HG03103 (cell line): ENCODE measurements at regions not wholly inside any gene's neighbourhood (a gene's known extent, or its start where the extent isn't known, plus 50 kb on each side); places are given as distances from the start of the nearest gene placed in this dataset.
"Not testable (repeated sequence)": the region's sequence is repeated elsewhere in the genome, so short reads cannot be mapped to it uniquely, and the experiment has no call there.

ENCODE experiments used
- ATAC-seq: cut with Tn5 transposase; IDR thresholded peaks from one replicate; pipeline ENCODE4 v1.9.1; 2021; ENCODE audit warnings: low read depth; ENCODE audit not compliant: unreplicated experiment

DNA sequence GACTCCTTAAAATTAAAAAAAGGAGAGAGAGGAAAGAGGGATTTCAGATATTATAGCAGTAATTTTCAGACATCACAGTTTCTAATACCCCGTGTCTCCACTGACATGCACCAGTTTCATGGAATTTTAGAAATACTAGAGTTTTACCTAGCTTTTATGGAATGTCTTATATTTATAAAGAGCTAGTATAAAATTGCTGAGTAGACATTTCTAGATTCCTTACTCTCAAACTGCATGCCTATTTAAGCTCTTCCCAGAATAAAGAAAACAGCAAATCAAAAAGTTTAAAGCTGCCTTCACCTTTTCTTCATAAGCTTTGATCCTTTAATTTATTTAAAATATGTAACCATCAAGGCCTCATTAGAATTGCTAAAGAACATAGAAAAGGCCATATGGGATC, 247.4 kb upstream of the IL12A start:
- ATAC-seq = no peak

DNA sequence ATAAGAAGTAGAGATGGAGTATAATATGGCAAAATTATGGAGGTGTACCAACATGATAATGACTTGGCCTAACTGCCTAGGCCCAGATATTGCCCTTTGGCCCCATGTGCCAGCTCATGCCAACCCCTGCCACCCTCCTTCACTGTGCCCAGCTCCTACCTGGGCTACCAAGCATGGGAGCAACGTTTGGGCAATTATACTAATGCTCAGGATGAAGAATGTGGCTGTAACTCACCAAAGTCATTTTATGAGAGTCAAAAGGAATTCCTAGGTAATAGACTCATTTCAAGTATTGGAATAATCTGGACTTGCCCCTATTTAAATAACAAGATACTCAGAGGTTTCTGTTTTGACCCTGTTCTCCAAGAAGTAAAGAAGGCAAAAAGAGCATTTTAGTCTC, 240.2 kb upstream of the IL12A start:
- ATAC-seq = no peak

DNA sequence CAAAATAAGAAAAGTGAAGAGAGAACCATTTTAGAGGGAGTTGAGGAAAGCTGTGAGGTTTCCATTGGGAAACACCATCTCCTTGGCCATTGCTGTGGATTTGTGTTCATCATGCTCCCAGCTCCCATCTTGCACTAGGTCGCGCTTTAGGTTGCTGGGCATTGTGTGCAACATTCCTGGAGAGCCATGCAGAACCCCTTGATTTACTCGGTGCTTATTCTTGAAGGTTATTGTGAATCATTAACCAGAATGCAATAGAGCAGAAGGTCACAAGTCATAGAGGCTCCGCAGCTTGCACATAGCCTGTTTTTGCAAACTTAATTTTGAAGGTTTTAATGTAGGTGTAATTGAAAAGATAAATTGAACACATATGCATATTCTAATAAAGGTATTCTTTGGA, 239.2 kb upstream of the IL12A start:
- no peak for ATAC-seq

DNA sequence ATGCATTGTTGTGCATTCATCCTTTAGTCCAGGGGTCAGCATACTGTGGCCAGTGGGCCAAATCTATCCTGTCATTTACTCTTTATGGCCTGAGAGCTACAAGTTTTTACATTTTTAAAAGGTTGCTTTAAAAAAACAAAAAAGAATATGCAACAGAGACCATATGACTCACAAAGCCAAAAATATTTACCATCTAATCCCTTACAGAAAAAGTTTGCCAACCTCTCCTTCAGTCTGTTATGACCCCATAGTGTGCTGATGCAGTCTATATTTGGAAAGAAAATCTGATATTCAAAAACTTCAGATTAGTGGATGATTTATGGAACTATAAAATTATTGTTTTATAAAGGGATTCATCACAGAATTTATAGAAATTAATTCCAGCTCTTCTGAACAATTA, 237.5 kb upstream of the IL12A start:
- ATAC-seq = no peak

DNA sequence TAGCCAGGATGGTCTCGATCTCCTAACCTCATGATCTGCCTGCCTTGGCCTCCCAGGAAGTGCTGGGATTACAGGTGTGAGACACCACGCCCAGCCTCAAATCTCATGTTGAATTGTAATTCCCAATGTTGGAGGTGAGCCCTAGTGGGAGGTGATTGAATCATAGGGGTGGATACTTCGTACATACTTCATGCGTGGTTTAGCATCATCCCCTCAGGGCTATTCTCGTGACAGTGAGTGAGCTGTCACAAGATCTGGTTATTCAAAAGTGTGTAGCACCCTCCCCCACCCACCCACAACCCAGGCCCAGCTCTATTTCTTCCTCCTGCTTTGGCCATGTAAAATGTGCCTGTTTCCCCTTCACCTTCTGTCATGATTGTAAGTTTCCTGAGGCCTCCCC, 236.9 kb upstream of the IL12A start:
- ATAC-seq = no peak

DNA sequence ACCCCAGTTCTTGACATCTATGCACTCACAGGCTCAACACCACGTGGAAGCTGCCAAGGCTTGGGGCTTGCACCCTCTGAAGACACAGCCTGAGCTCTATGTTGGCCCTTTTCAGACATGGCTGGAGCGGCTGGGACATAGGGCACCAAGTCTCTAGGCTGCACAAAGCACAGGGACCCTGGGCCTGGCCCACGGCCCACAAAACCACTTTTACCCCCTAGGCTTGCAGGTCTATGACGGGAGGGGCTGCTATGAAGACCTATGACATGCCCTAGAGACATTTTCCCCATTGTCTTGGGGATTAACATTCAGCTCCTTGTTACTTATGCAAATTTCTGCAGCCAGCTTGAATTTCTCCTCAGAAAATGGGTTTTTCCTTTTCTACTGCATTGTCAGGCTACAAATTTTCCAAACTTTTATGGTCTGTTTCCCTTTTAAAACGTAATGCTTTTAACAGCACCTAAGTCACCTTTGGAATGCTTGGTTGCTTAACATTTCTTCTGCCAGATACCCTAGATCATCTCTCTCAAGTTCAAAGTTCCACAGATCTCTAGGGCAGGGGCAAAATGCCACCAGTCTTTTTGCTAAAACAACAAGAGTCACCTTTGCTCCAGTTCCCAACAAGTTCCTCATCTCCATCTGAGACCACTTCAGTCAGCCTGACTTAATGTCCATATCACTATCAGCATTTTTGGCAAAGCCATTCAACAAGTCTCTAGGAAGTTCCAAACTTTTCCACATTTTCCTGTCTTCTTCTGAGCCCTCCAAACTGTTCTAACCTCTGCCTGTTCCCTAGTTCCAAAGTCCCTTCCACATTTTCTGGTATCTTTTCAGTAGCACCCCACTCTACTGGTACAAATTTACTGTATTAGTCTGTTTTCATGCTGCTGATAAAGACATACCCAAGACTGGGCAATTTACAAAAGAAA, 232.1 kb upstream of the IL12A start:
- not testable (repeated sequence) for ATAC-seq

DNA sequence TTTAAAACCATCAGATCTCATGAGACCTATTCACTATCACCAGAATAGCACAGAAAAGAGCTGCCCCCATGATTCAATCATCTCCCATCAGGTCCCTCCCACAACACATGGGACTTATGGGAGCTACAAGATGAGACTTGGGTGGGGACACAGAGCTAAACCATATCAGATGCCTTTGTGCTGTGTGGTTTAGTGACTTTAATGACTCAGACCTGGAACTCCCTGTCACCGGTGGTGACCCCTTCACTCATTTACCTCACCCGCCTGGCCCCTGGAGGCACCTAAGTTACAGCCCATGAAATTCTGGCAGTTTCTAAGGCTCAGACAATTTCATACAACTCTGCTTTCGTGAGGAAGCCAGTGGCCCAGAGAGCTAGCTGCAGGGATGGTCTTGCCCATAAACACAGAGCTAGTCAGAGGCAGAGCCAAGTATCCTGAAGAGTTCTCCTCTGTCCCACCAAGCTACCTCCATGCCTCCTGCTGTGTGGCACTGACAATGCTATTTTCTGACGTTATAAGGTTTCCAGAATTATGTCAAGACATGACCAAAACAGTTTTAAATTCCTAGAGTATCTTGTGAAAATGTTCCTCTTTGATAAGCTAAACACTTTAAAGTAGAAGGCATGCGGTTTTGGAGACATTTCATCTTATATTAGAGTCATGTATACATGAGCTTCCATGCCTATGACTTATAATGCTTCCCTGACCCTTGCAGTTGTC, 231.1 kb upstream of the IL12A start:
- ATAC-seq = no peak

DNA sequence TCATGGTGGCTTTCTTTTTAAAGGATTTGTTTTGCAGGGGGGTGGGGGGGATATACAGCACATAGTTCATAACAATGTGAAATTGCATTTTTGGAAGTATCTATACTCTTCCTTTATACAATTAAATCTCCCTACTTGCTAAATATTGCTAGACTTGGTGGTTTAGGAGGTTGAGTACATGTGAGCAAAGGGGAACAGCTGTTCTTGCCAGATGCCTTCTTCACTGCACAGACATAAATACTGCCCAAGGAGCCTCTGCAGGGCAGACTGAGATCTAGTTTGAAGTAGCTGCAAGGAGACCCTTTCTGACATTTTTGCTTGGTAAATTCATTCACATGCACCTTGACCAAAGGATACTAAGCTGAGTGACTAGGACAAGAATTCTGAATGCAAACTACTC, 228.6 kb upstream of the IL12A start:
- no peak for ATAC-seq

DNA sequence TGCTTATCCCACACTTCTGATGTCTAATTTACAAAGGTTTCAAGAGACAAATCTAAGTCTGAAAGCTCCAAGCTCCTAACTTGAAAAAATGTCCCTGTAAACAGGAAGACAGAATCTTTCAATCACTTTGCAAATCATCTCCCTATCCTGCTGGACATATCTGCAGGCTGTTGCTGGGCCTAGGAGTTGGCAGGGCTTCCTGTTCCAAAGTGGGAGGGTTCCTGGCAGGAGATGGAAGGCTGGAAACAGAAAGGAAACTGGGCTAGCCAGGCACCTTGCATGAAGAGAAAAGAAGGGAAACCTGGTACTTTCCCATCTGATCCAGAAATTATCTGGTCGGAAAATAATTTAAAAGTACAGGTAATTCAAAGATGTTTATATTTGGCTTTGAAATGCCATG, 227.3 kb upstream of the IL12A start:
- ATAC-seq = no peak

DNA sequence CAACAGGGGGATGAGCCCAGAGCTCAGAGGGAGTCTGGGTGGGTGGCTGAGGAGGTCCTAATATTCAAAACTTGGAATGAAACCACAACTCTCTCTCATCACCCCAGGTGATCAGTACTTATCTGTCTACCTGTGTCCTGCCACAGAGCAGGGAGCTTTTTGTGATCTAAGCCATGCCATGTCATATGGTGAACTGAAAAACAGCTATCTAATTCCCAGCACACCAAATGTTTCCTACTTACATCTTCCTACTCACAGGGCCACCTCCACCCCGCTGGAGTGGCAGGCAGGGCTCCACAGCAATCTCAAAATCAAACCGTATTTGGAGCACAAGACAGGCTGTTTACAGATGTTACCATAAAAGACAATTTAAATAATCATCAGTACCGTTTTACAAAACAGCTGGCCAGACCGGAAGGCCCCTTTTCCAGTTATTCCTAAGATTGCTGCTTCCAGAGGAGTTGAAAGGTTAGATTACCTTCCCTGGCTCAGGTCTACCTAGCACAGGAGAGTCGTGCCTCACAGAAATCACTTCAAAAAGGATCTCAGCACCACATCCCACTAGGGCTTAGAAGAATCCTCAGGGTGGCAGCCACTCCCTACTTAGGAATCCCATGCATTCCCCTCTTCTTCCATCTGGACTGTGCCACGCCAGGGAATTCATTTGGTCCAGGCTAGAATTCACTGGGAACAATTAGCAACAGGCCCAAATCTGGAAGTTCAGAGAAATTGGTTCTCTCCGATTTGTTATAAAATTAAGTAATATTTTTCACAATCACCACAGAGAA, 226.6 kb upstream of the IL12A start:
- no peak for ATAC-seq

DNA sequence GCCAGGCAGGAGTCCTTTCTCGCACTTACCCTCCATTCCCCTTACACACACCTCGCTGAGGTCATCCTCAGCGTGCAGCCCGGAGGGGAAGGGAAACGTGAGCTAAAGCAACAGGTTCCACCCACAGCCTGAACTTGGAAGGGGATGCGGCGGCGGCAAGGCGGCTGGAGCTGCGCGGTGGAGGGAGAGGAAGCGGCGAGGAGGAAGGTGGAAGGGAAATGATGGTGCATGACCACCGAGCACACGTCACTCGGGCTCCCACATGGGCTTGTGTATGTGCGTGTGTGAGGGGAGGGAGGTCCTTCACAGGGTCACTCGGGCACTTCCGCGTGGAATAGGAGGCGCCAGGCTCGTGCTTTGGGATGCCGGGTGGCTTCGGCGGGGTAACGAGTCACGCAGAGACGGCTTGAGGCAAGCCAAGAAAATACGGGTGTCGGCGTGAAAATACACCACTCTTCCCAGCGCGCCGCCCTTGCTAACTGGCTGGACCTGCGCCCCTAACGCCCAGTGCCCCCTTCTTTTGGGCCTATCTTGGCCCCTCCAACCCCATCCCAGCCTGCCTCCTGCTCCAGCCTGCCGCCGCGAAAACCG, 225.5 kb upstream of the IL12A start:
- ATAC-seq = peak; percentile 33

DNA sequence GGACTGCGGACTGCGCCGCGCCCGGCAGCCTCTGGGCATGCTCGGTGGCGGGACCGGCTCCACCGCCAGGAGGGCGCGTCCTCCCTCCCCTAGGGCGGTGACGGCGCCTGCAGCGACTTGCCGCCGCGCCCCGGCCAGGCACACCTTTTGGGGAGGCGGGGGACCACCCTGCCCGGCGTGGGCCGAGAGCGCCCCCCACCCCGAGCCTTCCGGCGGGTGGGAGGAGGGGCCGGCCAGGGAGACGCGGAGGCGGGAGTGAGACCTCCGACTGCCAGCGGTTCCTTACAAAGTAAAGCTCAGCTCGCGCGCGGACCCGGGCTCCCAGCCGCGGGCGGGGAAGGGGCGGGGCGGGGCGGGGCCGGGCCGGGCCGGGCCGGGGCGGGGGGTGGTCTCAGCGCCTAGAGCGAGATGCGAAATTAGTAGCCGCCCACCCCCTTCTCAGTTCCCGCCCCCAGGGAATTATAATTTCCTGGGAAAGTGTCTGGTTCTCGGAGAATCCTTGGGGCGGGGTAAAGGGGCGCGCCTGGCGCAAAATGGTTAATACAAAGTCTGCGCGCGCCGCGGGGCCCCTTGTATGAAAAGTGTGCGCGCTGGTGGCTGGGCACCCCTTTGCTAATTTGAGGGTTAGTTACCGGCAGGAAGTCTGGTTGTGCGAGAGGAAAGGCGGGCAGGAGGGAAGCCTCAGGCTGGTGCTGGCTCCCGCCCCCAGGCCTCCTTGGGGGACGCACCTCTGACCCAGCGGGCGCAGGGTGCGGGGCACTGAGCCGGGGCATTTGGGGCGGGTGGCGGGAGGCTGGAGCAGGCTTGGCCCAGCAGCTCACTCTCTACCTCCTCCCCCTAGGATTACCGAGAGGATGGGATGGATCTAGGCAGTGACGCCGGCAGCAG, 224.8 kb upstream of the IL12A start:
- ATAC-seq = peak; percentile 65

DNA sequence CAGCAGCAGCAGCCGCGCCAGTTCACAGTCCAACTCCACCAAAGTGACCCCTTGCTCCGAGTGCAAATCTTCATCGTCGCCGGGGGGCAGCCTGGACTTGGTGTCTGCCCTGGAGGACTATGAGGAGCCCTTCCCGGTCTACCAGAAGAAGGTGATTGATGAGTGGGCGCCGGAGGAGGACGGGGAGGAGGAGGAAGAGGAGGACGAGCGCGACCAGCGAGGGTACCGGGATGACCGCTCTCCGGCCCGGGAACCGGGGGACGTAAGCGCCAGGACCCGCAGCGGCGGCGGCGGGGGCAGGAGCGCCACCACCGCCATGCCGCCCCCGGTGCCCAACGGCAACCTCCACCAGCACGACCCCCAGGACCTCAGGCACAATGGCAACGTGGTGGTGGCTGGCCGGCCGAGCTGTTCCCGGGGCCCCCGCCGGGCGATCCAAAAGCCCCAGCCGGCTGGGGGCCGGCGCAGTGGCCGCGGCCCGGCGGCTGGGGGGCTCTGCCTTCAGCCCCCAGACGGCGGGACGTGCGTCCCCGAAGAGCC, 224.1 kb upstream of the IL12A start:
- no peak for ATAC-seq

DNA sequence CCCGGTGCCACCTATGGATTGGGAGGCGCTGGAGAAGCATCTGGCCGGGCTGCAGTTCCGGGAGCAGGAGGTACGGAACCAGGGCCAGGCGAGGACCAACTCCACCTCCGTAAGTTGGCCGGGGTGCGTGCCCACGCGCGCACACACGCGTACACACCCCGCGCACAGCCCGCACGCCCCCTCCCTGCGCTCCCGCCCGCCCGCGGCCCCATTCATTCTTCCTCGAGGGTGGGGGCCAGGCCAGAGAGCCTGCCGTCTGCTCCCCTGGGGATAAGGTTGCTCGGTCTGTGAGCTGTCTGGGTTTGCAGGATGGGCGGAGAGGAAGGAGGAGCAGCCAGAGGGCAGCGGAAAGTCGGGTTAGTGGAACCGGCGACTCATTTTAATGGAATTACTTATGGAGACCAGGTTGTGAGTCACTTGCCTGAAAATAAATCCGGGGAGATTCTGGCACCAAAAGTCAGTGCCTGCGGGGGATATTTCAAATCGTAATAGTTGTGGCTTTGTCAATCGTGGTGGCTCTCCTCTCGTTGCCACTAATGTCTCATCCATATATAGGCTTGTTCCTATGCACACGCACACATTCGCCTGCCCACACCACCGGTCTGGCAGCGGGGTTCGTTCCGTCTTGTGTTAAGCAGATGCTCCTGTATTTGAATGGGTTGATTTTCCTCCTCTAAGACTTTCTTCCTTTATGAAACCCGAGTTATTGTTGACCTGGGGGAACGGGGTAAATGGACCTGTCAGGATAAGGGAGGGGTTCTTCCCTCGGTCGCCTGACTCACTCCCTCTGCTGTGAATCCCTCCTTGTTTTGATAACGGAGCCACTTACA, 223.4 kb upstream of the IL12A start:
- no peak for ATAC-seq

DNA sequence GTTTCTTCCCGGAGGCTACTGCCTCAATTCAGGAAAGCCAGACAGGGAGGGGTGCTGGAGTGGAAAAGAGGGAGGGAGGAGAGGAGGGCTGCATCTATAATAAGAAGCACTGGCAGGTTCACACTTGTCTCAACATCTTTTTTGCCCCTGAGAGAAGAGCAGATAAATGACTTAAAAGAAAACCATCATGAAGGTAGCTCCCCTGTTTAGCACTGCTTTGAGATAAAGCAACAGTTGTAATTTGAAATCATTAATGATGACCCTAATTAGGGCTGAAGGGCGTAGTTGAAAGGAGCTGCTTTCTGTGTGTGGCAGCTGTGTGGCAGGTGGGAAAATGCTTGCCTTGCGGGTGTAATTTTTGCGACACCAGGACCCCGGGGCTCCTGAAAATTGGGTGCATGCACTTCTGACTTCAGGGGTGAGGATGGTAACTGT, 222.8 kb upstream of the IL12A start:
- no peak for ATAC-seq

DNA sequence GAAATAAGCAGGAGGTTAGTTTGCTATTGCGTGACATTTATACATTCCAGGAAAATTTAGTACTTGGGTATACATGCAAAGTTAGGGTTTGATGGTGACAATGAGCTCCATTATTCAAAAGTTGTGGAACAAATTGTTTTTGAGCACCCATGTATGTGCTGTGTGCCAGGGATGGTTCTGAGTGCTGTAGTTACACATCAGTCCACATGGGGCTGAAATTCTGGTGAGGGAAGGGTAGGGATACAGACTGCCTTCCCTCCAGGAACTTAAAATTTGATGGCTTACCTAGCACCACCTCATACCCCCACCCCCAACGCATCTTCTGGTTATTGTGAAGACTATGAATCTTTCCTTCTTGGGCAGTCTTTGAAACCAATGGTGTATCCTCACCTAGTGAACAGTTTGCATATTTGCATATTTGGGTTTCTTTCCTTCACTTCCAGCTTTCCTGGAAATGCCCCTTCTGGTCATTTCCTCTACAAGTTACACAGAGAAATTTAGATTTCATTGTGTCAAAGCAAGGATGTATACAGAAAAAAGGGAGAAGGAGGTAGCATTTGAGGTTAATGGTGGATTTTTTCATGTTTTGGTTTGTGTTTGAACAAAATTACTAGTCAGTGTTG, 222.0 kb upstream of the IL12A start:
- ATAC-seq = no peak

DNA sequence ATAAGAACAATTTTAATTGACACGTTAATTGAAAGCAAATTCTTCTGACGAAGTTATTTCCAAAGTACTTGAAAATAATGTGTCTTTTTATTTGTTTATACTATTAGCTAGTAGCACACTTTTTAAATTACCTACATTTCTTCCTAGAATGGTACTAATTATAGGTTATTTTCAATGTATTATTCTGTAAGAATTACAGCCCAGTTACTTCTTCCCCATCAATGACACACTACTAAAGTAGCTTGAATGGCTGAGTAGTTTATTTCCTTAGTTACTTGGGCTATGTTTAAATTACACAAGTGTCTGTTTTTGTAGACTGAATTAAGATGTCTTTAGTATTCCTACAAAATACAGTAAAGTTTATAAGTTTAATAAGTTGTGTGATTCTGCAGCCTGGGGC, 217.6 kb upstream of the IL12A start:
- no peak for ATAC-seq
